Left lung (tissue), 4 donors: ENCODE measurements at regions not wholly inside any gene's neighbourhood (a gene's known extent, or its start where the extent isn't known, plus 50 kb on each side); places are given as distances from the start of the nearest gene placed in this dataset.
A peak's percentile ranks its signal among the peaks of the same experiment; 100 is the strongest.

Source experiments
- ATAC-seq: fragments of 200-7000 bp; cut with Tn5 transposase; one replicate; pipeline ENCODE4 v1.9.1; 2020; ENCODE audit warnings: moderate library complexity
- DNase-seq, 4 donors: peaks; one replicate each; pipeline ENCODE4 v3.0.0-alpha.2; 2013 to 2020
- H3K27ac ChIP-seq, 2 donors: fragments of 200-600 bp; sonication (generic) in 1 of 2; one replicate each; pipeline versions ENCODE4 v1.5.0 to v1.8.0; 2020 to 2021
- H3K27me3 ChIP-seq, 2 donors: fragments of 200-600 bp; sonication (generic) in 1 of 2; one replicate each; pipeline versions ENCODE4 v1.5.0 to v1.8.0; 2020 to 2021
- H3K36me3 ChIP-seq, 2 donors: fragments of 200-600 bp; sonication (generic) in 1 of 2; one replicate each; pipeline versions ENCODE4 v1.5.0 to v1.8.0; 2020 to 2021
- H3K4me1 ChIP-seq, 2 donors: fragments of 200-600 bp; one replicate each; pipeline ENCODE4 v1.8.0; 2021
- H3K4me3 ChIP-seq, 2 donors: fragments of 200-600 bp; sonication (generic) in 1 of 2; one replicate each; pipeline versions ENCODE4 v1.5.0 to v1.8.0; 2020 to 2021; ENCODE audit warnings: mild to moderate bottlenecking in 1 of 2
- H3K9me3 ChIP-seq, 2 donors: fragments of 200-600 bp; sonication (generic) in 1 of 2; one replicate each; pipeline versions ENCODE4 v1.5.0 to v1.8.0; 2020 to 2021
- intact Hi-C, 2 donors: fragments of 100-400 bp; cut with DNase I; formaldehyde crosslinking; loops; one replicate each; pipeline versions ENCODE4 v1.11.2 to v1.14.2; 2022
- TF ChIP-seq, protein P1 (sequence below), 2 donors: fragments of 200-600 bp; sonication (generic) in 1 of 2; IDR thresholded peaks; one replicate each; pipeline versions ENCODE4 v1.5.0 to v1.8.0; 2021; ENCODE audit warnings: antibody characterized with exemption in 2 of 2
- donor health status: DM: no; HTN: yes; CAD: no.
- donor health status: DM: no; HTN: no; CAD: no.

DNA sequence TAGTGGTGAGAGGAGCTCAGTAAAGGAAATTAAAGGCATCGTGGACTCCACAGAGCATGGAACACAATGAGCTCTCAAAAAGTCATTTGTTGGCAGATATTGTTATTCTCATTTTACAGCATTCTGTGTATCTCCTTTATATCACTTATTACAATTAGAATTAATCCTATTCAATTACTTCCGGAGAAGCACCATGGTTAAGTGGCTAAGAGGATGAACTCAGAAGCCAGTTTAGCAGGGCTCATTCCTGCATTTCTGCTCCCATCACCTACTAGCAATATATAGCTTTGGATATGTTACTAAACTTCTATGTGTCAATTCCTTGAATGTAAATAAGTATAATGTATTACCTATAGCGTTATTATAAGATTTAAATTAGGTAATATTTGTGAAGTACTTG is 683.3 kb downstream of the IRS1 start:
- H3K27me3 ChIP-seq, result no peaks in the 10 kb centered on the region
- DNase-seq (no peak), ATAC-seq (no peak)
- no peaks in the 10 kb centered on the region for H3K36me3 ChIP-seq
- intact Hi-C loops, result no loop called here
- no peak overlapping the region for H3K4me3 ChIP-seq
- peaks cover 7 to 54% of the 10 kb centered on the region in 2 donors for H3K4me1 ChIP-seq
- H3K9me3 ChIP-seq, result no peaks in the 10 kb centered on the region
- no peak overlapping the region for H3K27ac ChIP-seq
- TF ChIP-seq, protein P1, sequence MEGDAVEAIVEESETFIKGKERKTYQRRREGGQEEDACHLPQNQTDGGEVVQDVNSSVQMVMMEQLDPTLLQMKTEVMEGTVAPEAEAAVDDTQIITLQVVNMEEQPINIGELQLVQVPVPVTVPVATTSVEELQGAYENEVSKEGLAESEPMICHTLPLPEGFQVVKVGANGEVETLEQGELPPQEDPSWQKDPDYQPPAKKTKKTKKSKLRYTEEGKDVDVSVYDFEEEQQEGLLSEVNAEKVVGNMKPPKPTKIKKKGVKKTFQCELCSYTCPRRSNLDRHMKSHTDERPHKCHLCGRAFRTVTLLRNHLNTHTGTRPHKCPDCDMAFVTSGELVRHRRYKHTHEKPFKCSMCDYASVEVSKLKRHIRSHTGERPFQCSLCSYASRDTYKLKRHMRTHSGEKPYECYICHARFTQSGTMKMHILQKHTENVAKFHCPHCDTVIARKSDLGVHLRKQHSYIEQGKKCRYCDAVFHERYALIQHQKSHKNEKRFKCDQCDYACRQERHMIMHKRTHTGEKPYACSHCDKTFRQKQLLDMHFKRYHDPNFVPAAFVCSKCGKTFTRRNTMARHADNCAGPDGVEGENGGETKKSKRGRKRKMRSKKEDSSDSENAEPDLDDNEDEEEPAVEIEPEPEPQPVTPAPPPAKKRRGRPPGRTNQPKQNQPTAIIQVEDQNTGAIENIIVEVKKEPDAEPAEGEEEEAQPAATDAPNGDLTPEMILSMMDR (IDR thresholded peaks at IDR 0.05), result no peak

DNA sequence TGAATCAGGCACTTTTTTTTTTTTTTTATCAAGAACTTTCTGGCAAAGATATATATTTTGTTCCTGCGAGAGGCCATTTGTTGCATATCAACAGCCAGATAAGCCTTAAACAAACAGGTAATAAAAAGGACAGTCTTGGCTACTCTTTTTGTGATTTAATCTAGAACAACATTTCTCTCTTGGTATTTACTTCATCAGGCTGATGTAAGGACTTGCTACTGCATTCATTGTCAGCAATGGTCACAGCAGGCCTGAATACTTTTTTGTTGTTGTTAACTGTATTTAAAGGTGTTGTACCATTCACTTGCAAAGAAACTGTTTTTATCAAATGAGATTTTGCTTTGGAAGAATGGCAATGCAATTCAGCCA is 683.8 kb downstream of the IRS1 start:
- Histone ChIP-seq H3K9me3 (no peaks in the 10 kb centered on the region), H3K36me3 (no peaks in the 10 kb centered on the region), H3K4me1 (peaks cover 7 to 49% of the 10 kb centered on the region in 2 donors), H3K27ac (no peak overlapping the region), H3K27me3 (no peaks in the 10 kb centered on the region), H3K4me3 (no peak overlapping the region)
- TF ChIP-seq, protein P1 (IDR thresholded peaks at IDR 0.05), result no peak
- no peak for ATAC-seq
- intact Hi-C loops, result no loop called here
- DNase-seq, result peak in 1 of 4 donors; percentile 32

DNA sequence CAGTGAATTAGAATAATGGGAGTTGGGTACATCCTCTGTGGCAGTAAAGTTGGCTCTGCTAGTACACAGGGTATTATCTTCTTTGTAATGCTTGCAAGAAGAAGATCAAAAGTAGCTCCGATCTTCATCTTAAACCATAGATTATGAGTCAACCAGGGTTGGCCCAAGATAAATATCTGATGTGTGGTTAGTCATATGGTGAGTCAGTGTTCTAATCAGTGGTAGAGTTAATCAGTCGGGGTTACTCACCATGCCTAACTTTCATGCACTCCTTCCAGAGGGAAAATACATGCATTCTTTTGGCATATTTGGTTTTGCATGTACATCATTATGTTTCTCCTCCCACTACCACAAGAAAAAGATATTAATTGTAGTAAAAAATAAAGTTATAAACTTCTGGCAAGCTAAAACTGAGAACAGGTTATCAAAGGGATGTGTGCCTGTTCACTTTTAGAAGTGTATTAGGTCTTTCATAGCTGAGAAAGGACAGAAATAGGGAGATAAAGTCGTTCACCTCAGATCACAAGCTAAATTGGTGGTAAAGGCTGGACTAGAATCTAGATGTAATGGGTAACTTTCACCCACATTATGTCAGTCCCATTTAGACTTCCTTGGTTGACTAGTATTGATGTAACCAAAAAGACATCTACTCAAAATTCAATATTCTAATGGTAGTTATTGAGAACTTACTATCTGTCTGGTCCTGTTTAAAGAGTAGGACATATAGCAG is 684.4 kb downstream of the IRS1 start:
- intact Hi-C loops, result no loop called here
- Histone ChIP-seq H3K4me1 (peaks cover 7 to 43% of the 10 kb centered on the region in 2 donors), H3K27ac (no peak overlapping the region), H3K36me3 (no peaks in the 10 kb centered on the region), H3K27me3 (no peaks in the 10 kb centered on the region), H3K9me3 (no peaks in the 10 kb centered on the region), H3K4me3 (no peak overlapping the region)
- TF ChIP-seq, protein P1 (IDR thresholded peaks at IDR 0.05), result no peak
- ATAC-seq, result peak; percentile 63
- no peak for DNase-seq

DNA sequence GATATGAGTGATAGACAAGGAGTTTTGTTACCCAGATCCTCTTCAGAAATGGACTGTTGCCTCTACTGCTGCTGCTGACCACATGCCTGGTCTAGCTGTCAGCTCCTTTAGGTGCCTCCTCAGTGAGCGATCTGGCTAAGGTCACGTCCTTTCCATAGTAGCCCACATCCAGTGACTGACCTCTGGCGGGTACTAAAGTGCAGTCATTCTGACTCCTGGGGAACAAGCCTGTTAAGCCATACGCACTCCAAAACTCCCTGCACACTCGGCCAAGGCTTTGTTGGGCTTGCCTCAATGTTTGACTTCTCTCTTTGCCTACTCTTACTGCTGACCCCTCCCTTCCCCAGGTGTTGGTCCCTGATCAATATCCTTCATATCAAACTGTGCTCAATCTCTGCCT is 685.2 kb downstream of the IRS1 start:
- no peak overlapping the region for H3K27ac ChIP-seq
- H3K4me3 ChIP-seq, result no peak overlapping the region
- peak in 1 of 4 donors; percentile 4 for DNase-seq
- H3K27me3 ChIP-seq, result no peaks in the 10 kb centered on the region
- intact Hi-C loops, result no loop called here
- peaks cover 7 to 35% of the 10 kb centered on the region in 2 donors for H3K4me1 ChIP-seq
- no peaks in the 10 kb centered on the region for H3K36me3 ChIP-seq
- TF ChIP-seq, protein P1 (IDR thresholded peaks at IDR 0.05), result no peak
- ATAC-seq, result no peak
- no peaks in the 10 kb centered on the region for H3K9me3 ChIP-seq

DNA sequence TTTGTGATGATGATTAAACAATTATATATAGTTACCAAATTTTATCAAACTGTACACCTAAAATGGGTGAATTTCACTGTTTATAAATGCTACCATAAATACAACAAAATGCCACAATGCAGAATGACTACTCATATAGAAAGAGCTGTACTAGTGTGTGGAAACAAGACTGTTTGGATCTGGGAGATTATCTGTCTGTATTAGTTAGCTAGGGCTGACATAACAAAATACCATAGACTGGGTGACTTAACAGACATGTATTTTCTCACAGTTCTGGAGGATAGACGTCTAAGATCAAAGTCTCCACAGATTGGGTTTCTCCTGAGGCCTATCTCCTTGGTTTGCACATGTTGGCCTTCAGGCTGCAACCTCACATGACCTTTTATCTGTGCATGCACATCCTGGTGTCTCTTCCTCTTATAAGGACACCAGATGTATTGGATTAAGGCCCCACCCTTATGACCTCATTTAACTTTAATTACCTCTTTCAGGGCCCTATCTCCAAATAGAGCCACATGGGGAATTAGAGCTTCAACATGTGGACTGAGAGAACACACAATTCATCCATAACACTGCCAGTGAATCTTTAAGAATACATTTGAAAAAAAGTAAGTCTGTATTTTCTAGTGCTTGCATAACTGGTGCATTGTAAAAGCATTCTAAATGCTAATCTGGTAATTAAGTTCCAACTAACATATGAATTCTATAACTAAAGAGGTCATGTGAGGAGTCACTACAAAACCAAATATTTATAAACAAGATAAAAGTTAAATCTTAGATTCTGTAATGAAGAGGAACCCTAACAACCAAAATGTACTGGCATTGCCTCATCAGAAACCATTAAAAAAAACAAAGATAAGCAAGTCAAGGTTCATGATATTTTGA is 699.6 kb downstream of the NYAP2 start:
- DNase-seq, result peak in 1 of 4 donors; percentile 36
- no peaks in the 10 kb centered on the region for H3K4me1 ChIP-seq
- no peak overlapping the region for H3K27ac ChIP-seq
- ATAC-seq, result no peak
- no peaks in the 10 kb centered on the region for H3K36me3 ChIP-seq
- TF ChIP-seq, protein P1 (IDR thresholded peaks at IDR 0.05), result no peak
- H3K4me3 ChIP-seq, result no peak overlapping the region
- no peaks in the 10 kb centered on the region for H3K27me3 ChIP-seq
- peaks cover 0 to under 1% of the 10 kb centered on the region in 2 donors for H3K9me3 ChIP-seq
- intact Hi-C loops, result no loop called here
